Vagina (tissue), 2 donors: ENCODE measurements at regions not wholly inside any gene's neighbourhood (a gene's known extent, or its start where the extent isn't known, plus 50 kb on each side); places are given as distances from the start of the nearest gene placed in this dataset.

Experiments used
- CTCF ChIP-seq, 3 experiments: fragments of 450-650 bp in 2 of 3; fragments of 200-600 bp in 1 of 3; sonication (generic) in 1 of 3; IDR thresholded peaks; one replicate each; pipeline ENCODE4 v1.5.1; 2017 to 2019; ENCODE audit warnings: antibody characterized with exemption in 3 of 3, mild to moderate bottlenecking in 2 of 3, moderate library complexity in 2 of 3
- POLR2A ChIP-seq, 2 donors: fragments of 450-650 bp; IDR thresholded peaks; one replicate each; pipeline ENCODE4 v1.6.1; 2017; ENCODE audit warnings: antibody characterized with exemption in 2 of 2, mild to moderate bottlenecking in 2 of 2, moderate library complexity in 2 of 2
- POLR2AphosphoS5 ChIP-seq, 2 donors: sonication (generic); formaldehyde crosslinking; IDR thresholded peaks; one replicate each; pipeline ENCODE4 v1.9.0; 2017; ENCODE audit warnings: antibody characterized with exemption in 2 of 2, mild to moderate bottlenecking in 2 of 2, low read depth in 1 of 2; ENCODE audit not compliant: insufficient read depth in 1 of 2

- TF ChIP-seq POLR2A (IDR thresholded peaks at IDR 0.05), result no peak
- TF ChIP-seq CTCF (IDR thresholded peaks at IDR 0.05), result no peak
- TF ChIP-seq POLR2AphosphoS5 (IDR thresholded peaks at IDR 0.05; ENCODE audit: insufficient read depth in 1 of 2, low read depth in 1 of 2), result no peak
These were observed 369.2 kb upstream of the IL12A start for GRCh38 chr3:159619341-159619885.
